ENCODE measurements at regions not wholly inside any gene's neighbourhood (a gene's known extent, or its start where the extent isn't known, plus 50 kb on each side); places are given as distances from the start of the nearest gene placed in this dataset.

DNA sequence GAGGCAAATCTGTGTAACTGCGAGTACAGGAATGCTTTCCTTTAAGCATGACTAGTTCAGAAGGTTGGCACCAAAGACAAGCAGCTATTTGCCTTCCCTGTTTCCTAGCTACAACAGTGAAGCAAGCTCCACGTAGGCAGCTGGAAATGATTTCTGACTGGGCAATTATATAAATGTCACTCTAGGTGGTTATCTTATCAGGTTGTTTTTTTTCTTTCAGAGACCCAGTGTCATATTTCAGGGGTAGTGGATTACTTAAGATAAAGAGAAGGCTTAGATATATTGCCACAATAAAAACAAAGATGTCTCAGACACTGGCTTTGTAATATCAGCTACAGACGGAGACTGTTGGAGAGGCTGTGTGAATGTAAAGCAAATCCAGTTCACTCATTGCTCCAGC lies 748.9 kb upstream of the NXPH2 start:
- Histone ChIP-seq H3K4me2 (ENCODE audit: control insufficient read depth, extremely low read depth, insufficient read depth, low read depth, low read length) (no peak overlapping the region), H3K27ac (ENCODE audit: control insufficient read depth, insufficient read depth, low read length) (no peak overlapping the region), H3K9me1 (ENCODE audit: control insufficient read depth, extremely low read depth, insufficient read depth, low read length) (no peaks in the 10 kb centered on the region), H3K27me3 (ENCODE audit: control insufficient read depth, extremely low read depth, insufficient read depth, low read length) (no peaks in the 10 kb centered on the region), H2AFZ (ENCODE audit: control insufficient read depth, low read length) (no peak overlapping the region), H4K20me1 (ENCODE audit: control insufficient read depth, extremely low read depth, insufficient read depth, low read length) (no peaks in the 10 kb centered on the region), H3K9me3 (ENCODE audit: control insufficient read depth, low read depth, low read length) (no peaks in the 10 kb centered on the region), H3K36me3 (ENCODE audit: control insufficient read depth in 2 of 2, extremely low read depth in 1 of 2, insufficient read depth in 2 of 2, low read length in 2 of 2) (no peaks in the 10 kb centered on the region), H3K4me3 (ENCODE audit: control insufficient read depth in 2 of 3, extremely low read depth in 1 of 3, insufficient read depth in 2 of 3, low read depth in 1 of 3, low read length in 3 of 3) (no peak overlapping the region), H3K9ac (ENCODE audit: control insufficient read depth, extremely low read depth, insufficient read depth, low read length) (no peak overlapping the region), H3K4me1 (ENCODE audit: control insufficient read depth, extremely low read depth, insufficient read depth, low read length) (no peaks in the 10 kb centered on the region), H3K79me2 (ENCODE audit: control insufficient read depth, insufficient read depth, low read length) (no peaks in the 10 kb centered on the region)
- dilution Hi-C loops (cut with MboI; ENCODE audit: extremely low pct_ligation_motif_present, low sequenced_read_pairs): no loop called here
- DNase-seq (ENCODE audit: low read depth, low spot score) (no peak), FAIRE-seq (no peak)
- TF ChIP-seq, protein P1, sequence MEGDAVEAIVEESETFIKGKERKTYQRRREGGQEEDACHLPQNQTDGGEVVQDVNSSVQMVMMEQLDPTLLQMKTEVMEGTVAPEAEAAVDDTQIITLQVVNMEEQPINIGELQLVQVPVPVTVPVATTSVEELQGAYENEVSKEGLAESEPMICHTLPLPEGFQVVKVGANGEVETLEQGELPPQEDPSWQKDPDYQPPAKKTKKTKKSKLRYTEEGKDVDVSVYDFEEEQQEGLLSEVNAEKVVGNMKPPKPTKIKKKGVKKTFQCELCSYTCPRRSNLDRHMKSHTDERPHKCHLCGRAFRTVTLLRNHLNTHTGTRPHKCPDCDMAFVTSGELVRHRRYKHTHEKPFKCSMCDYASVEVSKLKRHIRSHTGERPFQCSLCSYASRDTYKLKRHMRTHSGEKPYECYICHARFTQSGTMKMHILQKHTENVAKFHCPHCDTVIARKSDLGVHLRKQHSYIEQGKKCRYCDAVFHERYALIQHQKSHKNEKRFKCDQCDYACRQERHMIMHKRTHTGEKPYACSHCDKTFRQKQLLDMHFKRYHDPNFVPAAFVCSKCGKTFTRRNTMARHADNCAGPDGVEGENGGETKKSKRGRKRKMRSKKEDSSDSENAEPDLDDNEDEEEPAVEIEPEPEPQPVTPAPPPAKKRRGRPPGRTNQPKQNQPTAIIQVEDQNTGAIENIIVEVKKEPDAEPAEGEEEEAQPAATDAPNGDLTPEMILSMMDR (optimal IDR thresholded peaks at IDR 0.05 in 1 of 3, IDR thresholded peaks at IDR 0.05 in 1 of 3, conservative IDR thresholded peaks at IDR 0.05 in 1 of 3; ENCODE audit: extremely low read depth in 1 of 3, insufficient read depth in 2 of 3, low read length in 3 of 3): no peak
- TF ChIP-seq EZH2 (IDR thresholded peaks at IDR 0.05; ENCODE audit: low read length): no peak

GRCh38 chr2:139526781-139527180 lies 746.6 kb upstream of the NXPH2 start:
- DNase-seq (ENCODE audit: low read depth, low spot score) (no peak), FAIRE-seq (no peak)
- TF ChIP-seq EZH2 (IDR thresholded peaks at IDR 0.05; ENCODE audit: low read length): no peak
- TF ChIP-seq, protein P1 (optimal IDR thresholded peaks at IDR 0.05 in 1 of 3, IDR thresholded peaks at IDR 0.05 in 1 of 3, conservative IDR thresholded peaks at IDR 0.05 in 1 of 3; ENCODE audit: extremely low read depth in 1 of 3, insufficient read depth in 2 of 3, low read length in 3 of 3): no peak
- Histone ChIP-seq H3K9ac (ENCODE audit: control insufficient read depth, extremely low read depth, insufficient read depth, low read length) (no peak overlapping the region), H3K79me2 (ENCODE audit: control insufficient read depth, insufficient read depth, low read length) (no peaks in the 10 kb centered on the region), H3K4me1 (ENCODE audit: control insufficient read depth, extremely low read depth, insufficient read depth, low read length) (no peaks in the 10 kb centered on the region), H3K27me3 (ENCODE audit: control insufficient read depth, extremely low read depth, insufficient read depth, low read length) (no peaks in the 10 kb centered on the region), H3K4me3 (ENCODE audit: control insufficient read depth in 2 of 3, extremely low read depth in 1 of 3, insufficient read depth in 2 of 3, low read depth in 1 of 3, low read length in 3 of 3) (no peak overlapping the region), H3K36me3 (ENCODE audit: control insufficient read depth in 2 of 2, extremely low read depth in 1 of 2, insufficient read depth in 2 of 2, low read length in 2 of 2) (no peaks in the 10 kb centered on the region), H3K9me1 (ENCODE audit: control insufficient read depth, extremely low read depth, insufficient read depth, low read length) (no peaks in the 10 kb centered on the region), H3K27ac (ENCODE audit: control insufficient read depth, insufficient read depth, low read length) (no peak overlapping the region), H3K4me2 (ENCODE audit: control insufficient read depth, extremely low read depth, insufficient read depth, low read depth, low read length) (no peak overlapping the region), H4K20me1 (ENCODE audit: control insufficient read depth, extremely low read depth, insufficient read depth, low read length) (no peaks in the 10 kb centered on the region), H3K9me3 (ENCODE audit: control insufficient read depth, low read depth, low read length) (no peaks in the 10 kb centered on the region), H2AFZ (ENCODE audit: control insufficient read depth, low read length) (no peak overlapping the region)
- dilution Hi-C loops (cut with MboI; ENCODE audit: extremely low pct_ligation_motif_present, low sequenced_read_pairs): no loop called here
